Activated CD4-positive, alpha-beta T cell treated with anti-CD3 and anti-CD28 coated beads, Interleukin-2, amount 50 U/mL, for 4 hours (primary cell): ENCODE measurements at regions not wholly inside any gene's neighbourhood (a gene's known extent, or its start where the extent isn't known, plus 50 kb on each side); places are given as distances from the start of the nearest gene placed in this dataset.

Experiments
- DNase-seq, 2 experiments: peaks; one replicate each; pipeline ENCODE4 v3.0.0-alpha.2; 2020

GRCh38 chr1:29746076-29746665 is 509.8 kb downstream of the PTPRU start:
- DNase-seq = no peak

GRCh38 chr1:29744684-29745490 is 508.6 kb downstream of the PTPRU start:
- no peak for DNase-seq

- no peak for DNase-seq
Observed at GRCh38 chr1:29743931-29744330, 507.6 kb downstream of the PTPRU start.

- DNase-seq = no peak
Observed at GRCh38 chr1:29743264-29743663, 506.9 kb downstream of the PTPRU start.

GRCh38 chr1:29739176-29739575 is 502.9 kb downstream of the PTPRU start:
- DNase-seq = no peak

GRCh38 chr1:29736582-29737188 is 500.4 kb downstream of the PTPRU start:
- DNase-seq = no peak

- DNase-seq = no peak
Observed at GRCh38 chr1:29732453-29732852, 496.1 kb downstream of the PTPRU start.

- no peak for DNase-seq
Observed at GRCh38 chr1:29730623-29731022, 494.3 kb downstream of the PTPRU start.

GRCh38 chr1:29729281-29729680 is 493.0 kb downstream of the PTPRU start:
- DNase-seq = no peak

GRCh38 chr1:29728703-29729102 is 492.4 kb downstream of the PTPRU start:
- no peak for DNase-seq

- no peak for DNase-seq
Observed at GRCh38 chr1:29725262-29725661, 488.9 kb downstream of the PTPRU start.

GRCh38 chr1:29722598-29722997 is 486.3 kb downstream of the PTPRU start:
- DNase-seq = no peak

GRCh38 chr1:29719253-29719652 is 482.9 kb downstream of the PTPRU start:
- no peak for DNase-seq

- DNase-seq = no peak
Observed at GRCh38 chr1:29718791-29719190, 482.5 kb downstream of the PTPRU start.

GRCh38 chr1:29716306-29716705 is 480.0 kb downstream of the PTPRU start:
- no peak for DNase-seq

- DNase-seq = no peak
Observed at GRCh38 chr1:29713857-29714256, 477.5 kb downstream of the PTPRU start.

GRCh38 chr1:29712801-29713200 is 476.5 kb downstream of the PTPRU start:
- DNase-seq = no peak

GRCh38 chr1:29712284-29712651 is 475.9 kb downstream of the PTPRU start:
- DNase-seq = no peak

- no peak for DNase-seq
Observed at GRCh38 chr1:29711582-29712283, 475.4 kb downstream of the PTPRU start.

GRCh38 chr1:29709704-29710280 is 473.5 kb downstream of the PTPRU start:
- no peak for DNase-seq

- no peak for DNase-seq
Observed at GRCh38 chr1:29708796-29709703, 472.7 kb downstream of the PTPRU start.

GRCh38 chr1:29708381-29708780 is 472.1 kb downstream of the PTPRU start:
- DNase-seq = no peak
